ENCODE measurements at regions not wholly inside any gene's neighbourhood (a gene's known extent, or its start where the extent isn't known, plus 50 kb on each side); places are given as distances from the start of the nearest gene placed in this dataset.
"Not testable (repeated sequence)": the region's sequence is repeated elsewhere in the genome, so short reads cannot be mapped to it uniquely, and the experiment has no call there.

DNA sequence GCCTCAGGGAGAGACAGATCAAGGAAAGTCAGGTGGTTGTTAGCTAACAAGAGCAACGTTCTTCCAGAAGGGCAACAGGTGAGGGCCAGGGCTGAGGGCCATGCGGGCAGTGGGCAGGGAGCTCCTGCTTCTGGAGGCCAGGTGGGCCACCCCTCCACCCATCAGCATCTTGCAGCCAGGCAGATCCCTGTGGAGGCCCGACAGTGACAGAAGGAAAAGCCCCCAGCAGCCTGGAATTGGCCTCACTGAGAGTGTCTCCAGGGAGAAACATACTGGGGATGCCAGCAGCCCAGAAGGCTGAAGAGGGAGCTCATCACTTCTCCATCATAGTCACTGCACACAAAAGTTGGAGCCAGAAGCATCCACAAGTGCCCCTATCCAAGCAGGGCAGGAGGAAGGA lies 300.1 kb downstream of the BCL2L11 start:
- DNase-seq (ENCODE audit: low read depth); H3K4me3 ChIP-seq (ENCODE audit: control insufficient read depth, low read depth, low read length): not testable (repeated sequence)

DNA sequence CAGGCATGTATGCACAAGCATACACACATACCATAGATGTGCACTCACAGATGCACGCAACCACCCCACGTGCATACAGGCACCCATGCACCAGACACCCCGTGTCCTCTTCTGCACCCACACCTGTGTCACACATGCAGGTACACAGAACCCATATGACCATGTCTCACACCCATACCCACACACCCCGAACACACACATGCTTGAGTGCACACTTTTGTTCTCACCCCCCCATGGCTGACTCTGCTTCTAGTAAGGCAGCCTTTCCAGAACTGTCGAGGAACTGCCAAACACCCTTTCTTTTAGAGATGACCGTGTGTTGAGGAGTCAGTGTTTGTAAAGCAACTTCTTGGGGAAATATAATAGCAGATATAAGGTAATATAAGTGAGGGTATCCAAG lies 301.2 kb downstream of the BCL2L11 start:
- not testable (repeated sequence) for H3K4me3 ChIP-seq (ENCODE audit: control insufficient read depth, low read depth, low read length); DNase-seq (ENCODE audit: low read depth)

DNA sequence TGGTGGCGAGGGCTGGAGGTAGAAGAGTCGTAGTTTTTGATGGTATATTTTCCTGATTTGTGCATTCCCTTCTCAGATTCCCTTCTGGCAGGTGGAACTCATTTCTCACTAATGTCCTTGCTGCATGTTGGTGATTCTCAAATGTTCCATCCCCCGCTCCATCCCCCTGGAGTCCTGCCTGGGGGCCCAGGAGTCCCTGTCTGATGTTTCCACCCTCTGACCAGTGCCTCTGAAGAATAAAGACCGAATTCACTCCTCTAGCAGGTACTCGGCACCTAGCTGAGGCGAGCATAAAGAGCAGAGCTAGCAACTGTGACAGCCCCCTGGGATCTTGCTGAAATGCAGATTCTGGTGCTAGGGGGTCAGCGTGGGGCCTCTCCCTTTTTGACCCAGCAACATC lies 301.8 kb downstream of the BCL2L11 start:
- DNase-seq (ENCODE audit: low read depth); H3K4me3 ChIP-seq (ENCODE audit: control insufficient read depth, low read depth, low read length): not testable (repeated sequence)

DNA sequence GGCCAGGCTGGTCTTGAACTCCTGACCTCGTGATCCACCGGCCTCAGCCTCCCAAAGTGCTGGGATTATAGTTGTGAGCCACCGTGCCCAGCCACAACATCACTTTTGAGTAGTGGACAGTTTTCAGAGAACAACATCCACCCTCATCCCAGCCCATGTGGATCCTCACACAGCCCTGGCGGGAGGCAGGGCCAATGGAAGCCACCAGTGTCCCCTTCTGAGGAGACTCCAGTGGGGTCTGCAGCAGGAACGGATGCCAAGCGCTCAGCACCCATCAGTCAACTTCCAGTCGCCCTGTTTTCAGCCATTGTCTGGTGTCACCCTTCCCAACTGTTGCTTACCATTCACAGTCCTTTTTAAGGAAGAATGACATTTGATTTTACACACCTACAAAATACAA lies 302.5 kb downstream of the BCL2L11 start:
- H3K4me3 ChIP-seq (ENCODE audit: control insufficient read depth, low read depth, low read length); DNase-seq (ENCODE audit: low read depth): not testable (repeated sequence)

DNA sequence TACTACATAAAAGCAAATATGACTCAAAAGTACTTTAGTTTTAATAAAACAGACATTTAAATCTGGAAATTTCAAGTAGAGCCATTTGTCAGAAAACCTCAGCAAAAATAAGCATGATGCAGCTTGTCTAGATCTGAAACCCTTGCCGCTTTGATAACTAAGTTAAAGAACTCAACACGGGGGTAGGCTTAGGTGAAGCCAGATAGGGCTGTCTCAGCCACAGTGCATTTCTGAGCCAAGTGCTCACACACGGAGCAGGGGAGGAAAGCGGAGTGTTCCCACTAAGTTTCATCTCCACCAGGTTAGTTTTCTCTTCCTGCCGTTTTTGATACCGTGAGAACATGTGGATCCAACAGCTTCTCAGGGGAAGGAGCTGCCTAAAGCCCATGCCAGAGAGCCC lies 303.5 kb downstream of the BCL2L11 start:
- H3K4me3 ChIP-seq (ENCODE audit: control insufficient read depth, low read depth, low read length); DNase-seq (ENCODE audit: low read depth): not testable (repeated sequence)

DNA sequence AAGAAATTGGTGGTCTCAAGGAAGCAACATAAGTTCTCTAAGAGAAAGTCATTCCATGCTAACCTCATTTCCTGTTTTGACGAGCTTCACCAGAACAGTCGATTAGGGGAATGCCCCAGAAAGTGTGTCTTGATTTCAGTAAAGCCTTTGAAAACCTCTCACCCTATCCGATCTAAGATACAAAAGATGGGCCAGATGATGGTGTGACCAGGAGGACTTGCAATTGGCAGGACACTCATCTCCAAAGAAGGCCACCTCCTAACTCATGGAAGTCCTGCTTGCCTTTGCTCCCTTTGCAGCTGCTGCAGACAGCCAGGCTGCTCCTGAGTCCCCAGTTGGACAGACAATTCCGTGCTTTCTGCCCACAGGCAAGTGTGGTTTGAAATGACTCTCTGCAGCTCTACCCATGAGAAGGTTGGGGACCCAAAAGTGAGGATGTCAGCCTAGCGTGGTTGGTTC lies 304.2 kb downstream of the BCL2L11 start:
- H3K4me3 ChIP-seq (ENCODE audit: control insufficient read depth, low read depth, low read length); DNase-seq (ENCODE audit: low read depth): not testable (repeated sequence)

DNA sequence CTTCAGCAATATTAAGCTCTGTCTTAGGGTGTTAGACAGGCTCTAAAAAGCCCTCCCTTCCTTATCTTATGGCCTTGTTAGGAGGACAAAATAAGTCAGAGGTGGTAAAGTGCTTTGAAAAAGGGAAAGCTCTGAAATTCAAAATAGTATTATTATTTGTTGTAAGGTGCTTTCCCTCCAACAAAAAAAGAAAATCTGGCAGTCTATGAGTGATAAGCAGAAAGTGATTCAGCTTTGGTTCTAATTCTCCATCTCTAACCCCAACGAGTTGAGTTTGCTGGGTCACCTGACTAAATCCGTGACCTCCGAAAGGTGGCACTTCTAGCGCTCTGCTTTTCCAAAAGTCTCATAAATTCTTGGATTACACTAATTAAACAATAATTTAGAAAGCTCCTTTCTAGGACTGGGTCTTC lies 305.1 kb downstream of the BCL2L11 start:
- H3K4me3 ChIP-seq (ENCODE audit: control insufficient read depth, low read depth, low read length); DNase-seq (ENCODE audit: low read depth): not testable (repeated sequence)

DNA sequence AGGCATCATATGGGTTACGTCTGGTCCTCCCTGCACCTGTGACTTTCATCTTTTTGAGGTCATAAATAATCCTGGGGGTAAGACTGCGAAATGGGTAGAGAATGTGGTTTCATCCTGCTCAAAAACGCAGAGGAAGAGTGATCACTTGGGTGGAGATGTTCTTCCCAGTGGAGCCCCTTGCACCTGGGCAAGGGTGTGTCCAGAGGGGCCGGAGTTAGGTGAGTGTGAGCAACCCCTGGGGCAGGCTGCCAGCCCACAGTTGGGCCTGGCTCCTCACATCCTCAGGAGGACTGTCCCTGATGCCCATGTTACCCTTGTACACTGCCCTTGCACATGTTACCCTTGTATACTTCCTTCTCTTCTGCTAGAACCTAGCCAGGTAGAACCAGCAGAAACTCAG lies 306.6 kb downstream of the BCL2L11 start:
- not testable (repeated sequence) for DNase-seq (ENCODE audit: low read depth); H3K4me3 ChIP-seq (ENCODE audit: control insufficient read depth, low read depth, low read length)

DNA sequence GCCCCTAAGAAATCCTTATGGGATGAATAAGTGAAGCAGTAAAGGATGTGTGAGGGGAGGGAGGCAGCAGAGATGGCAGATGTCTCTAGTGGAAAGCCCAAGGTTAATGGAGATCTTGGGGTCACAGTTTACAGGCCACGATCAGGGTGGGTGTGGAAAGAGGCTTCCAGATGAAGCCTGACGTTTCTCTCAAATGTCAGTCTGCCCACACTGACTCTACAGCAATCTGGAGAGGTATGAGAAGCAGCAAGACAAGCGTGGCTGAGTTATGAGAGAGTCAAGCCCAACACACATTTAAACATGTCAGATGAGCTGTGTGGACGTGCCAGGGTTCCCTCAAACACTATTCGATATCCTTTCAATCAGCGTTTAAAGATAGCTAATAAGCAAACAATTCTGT lies 308.2 kb downstream of the BCL2L11 start:
- DNase-seq (ENCODE audit: low read depth); H3K4me3 ChIP-seq (ENCODE audit: control insufficient read depth, low read depth, low read length): not testable (repeated sequence)

DNA sequence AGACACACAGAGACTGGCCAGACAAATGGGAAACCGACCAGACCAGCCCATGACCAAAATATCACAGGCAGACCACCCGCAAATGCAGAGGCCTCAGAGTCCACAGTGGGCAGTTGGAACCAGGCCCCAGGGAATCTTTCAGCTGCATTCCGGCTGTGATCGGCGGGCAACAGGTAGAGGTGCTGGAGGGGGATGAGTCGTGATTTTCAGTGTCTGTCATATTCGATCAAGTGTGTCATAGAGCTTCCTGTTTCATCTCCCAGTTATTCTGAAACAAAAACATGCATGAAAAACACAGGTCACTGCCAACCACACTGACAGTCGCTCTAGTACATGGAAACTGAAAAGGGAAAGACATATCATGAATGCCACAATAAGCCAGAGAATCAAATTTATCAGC lies 308.6 kb downstream of the BCL2L11 start:
- H3K4me3 ChIP-seq (ENCODE audit: control insufficient read depth, low read depth, low read length); DNase-seq (ENCODE audit: low read depth): not testable (repeated sequence)

DNA sequence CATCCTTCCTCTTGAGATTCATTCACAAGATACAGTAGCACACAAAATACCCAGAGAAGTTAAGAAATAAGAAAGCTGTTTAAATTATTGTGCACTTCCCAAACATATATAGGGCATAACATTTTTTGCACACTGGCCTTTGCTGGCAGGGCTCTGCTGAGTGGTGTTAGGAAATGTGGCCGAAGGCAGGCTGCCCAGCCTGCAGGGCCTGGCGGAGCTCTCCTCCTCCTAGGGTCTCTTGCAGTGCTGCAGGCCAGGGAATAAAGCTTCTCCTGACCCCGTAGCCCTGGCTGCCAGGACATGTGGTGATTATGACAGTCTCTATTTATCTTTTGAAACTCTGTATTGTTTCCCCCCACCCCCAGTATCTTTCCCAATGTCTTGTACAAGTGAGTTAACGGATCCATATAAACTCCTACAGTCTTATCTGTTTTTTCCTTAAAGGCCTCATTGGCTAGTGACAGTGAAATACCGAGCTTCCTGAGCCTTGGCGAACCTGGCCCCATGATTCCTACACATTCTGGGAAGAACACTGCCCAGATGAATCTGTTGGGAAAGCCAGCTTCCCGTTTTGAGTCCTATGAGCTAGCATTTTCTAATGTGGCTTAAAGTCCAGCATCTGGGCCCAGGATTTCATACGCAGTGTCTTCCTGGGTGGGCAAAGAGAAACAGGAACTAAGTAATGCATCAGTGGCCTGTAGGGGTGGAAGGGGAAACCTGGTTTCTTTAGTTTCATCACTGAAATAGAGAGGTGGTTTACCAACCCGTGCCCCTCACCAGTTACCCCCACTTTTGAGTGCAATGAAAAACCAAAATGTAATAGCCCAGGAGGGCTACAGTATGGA lies 310.3 kb downstream of the BCL2L11 start:
- not testable (repeated sequence) for DNase-seq (ENCODE audit: low read depth); H3K4me3 ChIP-seq (ENCODE audit: control insufficient read depth, low read depth, low read length)

DNA sequence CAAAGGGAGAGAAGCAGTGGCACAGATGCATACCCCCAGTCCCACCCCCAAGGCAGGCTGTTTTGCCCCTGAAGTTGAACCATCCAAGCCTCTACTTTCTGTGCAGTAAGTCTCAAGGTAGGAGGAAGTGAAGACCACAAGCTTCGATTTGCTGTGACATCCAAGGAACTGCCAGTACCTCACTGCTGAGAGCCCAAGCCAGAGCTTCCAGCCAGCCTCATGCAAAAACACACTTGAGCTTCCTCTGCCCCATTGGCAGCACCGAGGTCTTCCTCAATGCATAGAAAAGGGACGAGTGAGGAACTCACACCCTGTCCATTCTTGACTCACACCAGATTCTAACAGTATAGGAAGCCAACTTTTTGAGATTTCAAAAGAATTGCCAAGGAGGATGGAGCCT lies 311.7 kb downstream of the BCL2L11 start:
- DNase-seq (ENCODE audit: low read depth); H3K4me3 ChIP-seq (ENCODE audit: control insufficient read depth, low read depth, low read length): not testable (repeated sequence)

DNA sequence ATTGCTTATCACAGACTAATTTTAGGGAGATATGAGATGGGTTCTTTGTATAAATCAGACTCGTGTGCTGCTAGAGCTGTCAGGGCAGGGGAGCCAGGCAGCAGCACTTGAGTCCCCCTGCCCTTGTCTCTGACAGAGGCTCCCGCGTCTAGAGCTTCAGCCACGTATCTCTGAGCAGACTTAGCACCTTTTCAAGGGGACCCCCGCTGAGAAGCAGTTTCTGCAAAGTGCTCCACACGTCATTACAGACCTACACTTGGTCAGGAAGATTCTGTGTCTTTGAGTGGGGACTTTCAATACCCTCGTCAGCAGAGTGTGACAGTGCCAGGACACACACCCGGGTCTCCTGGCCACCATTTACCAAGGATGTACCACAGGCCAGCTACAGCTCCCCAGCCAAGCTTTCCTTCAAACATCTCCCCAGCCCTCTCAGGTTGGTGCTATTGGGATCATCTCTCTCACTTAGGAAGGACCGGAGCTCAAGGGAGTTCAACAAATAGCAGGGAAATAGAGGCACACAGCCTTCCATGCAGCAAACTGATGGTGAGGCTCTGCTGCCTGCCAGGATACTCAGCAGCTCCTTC lies 312.3 kb downstream of the BCL2L11 start:
- DNase-seq (ENCODE audit: low read depth); H3K4me3 ChIP-seq (ENCODE audit: control insufficient read depth, low read depth, low read length): not testable (repeated sequence)

DNA sequence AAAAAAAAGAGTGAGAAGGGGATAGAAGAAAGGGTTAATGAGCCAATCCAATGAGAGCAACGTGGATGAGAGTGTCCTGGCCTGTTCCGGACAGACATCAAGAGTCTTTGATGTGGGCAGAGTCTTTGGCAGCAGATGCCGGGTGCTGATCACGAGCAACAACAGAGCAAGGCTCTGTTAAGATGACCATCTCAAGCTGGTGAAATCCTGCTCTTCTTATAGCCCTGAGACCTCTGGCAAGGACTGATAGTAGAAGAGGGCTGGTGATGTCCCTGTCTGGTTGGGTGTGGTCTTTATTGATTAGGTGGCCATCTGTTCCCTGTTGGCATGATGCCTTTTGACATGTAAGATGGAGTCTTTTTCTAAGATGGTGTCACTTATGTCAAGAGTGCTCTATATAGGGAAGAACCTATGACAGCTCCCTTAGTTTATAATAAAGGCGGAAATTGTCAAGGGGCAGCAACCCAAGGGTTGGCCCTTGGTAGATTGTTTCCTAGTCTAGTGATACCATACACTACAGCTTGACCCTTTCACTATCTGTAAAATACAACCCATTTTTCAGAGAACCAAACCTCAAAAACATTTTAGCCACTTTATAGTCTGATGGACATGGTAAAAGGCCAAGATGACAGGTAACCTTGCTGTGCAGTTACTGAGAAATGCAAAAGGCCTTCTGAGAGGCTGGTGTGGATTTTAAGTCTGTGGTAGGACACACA lies 313.3 kb downstream of the BCL2L11 start:
- DNase-seq (ENCODE audit: low read depth) = not testable (repeated sequence)

DNA sequence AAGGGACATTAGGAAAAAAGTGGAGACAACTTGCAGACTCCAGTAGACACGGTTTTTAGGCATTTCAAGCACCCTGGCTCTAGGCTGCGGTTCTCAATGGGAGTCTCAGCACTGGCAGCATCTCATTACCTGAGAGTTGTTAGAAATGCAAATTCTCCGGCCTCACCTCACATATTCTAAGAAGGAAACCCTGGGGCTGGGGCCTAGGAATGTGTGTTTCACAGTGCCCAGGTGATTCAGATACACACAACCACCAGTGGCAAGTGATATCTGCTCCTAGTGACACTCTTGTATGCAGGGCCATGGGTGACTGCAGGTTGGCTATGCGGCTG lies 313.9 kb downstream of the BCL2L11 start:
- not testable (repeated sequence) for DNase-seq (ENCODE audit: low read depth); H3K4me3 ChIP-seq (ENCODE audit: control insufficient read depth, low read depth, low read length)

More for the DNA sequence above, 313.3 kb downstream of the BCL2L11 start:
- H3K4me3 ChIP-seq (ENCODE audit: control insufficient read depth, low read depth, low read length) = not testable (repeated sequence)

DNA sequence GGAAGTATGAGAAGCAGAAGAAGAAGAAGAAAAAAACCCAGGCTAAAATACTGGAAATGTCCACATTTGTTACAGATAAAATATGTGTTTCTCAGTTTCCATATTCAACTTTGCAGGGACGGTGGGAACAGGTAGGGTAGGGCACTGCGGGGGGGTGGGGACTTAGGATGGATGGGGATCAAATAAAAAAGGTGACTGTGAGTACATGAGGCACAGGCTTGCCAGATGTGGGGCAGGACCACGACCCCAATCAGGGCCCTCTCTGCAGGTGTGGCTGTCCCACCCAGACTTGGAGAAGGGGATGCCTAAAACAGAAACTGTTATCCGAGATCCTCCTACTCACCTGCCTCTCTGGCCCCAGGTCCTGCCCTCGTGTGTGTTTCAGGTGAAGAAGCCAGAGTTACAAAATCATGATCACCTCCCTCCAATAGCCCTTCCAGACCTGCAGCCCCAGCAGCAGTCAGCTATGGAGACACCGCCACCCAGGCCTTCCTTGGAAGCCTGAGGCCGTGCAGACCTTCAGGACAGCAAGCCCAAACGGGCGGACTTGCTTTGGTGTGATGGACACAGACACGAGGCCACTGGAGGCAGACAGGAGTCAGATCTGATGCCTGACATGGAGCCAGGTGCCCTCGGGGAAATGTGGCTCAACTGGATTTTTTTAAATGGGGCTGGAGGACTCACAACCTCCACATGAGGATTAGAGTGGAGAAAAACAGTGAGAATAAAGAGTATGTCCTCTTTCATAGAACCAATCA lies 315.0 kb downstream of the BCL2L11 start:
- not testable (repeated sequence) for DNase-seq (ENCODE audit: low read depth); H3K4me3 ChIP-seq (ENCODE audit: control insufficient read depth, low read depth, low read length)

DNA sequence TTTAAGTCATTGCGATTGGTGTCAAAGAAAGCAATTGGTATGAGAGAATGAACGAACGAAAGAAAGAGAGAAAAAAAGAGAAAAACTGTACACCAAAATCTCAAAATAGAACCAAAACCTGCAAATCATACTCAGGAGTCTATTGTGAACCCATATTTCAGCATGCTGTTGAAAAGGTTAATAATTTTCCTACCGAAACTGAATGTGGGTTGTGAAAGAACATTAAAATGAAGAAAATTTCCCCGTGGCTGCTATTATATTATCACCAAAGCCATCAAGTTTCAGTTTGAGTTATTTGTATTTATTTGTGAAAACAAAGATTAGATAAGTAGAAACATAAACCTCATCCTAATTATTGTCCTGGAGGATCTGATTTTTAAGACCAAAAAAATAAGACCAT lies 315.7 kb downstream of the BCL2L11 start:
- not testable (repeated sequence) for H3K4me3 ChIP-seq (ENCODE audit: control insufficient read depth, low read depth, low read length)

DNA sequence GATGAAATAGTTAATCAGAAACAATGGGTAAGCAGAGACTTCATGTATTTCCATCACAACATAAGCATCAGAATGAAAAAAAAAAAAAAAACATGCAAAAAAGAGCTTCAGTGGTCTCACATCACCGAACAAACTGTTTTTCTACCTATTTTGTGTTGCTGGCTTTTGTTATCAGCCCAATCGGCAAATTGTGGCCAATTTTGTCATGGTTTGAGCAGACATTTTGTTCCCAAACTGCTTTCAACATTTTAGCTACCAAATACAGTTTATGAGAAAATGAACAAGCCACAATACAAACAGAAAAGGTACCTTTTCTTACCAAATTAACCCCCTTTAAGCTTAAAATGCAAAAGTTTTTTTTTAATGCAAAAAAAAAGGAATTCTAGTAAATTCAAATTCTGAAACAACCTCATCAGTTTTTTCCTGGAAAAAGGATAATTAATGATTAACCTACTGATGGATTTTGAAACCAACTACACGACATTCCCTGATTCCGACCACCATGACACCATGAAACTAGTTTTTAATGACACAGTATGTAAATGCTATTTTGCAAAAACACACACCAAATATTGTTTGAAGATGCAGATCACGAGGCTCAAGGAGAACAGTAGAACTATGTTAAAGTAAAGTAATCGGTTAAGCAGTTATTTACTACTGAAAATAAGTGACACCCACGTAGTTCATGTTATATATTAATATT lies 316.7 kb downstream of the BCL2L11 start:
- not testable (repeated sequence) for DNase-seq (ENCODE audit: low read depth); H3K4me3 ChIP-seq (ENCODE audit: control insufficient read depth, low read depth, low read length)

More for the DNA sequence above, 315.7 kb downstream of the BCL2L11 start:
- DNase-seq (ENCODE audit: low read depth) = not testable (repeated sequence)

Data from AG09309 (cell line).